Endothelial cell of umbilical vein (primary cell): ENCODE measurements at regions not wholly inside any gene's neighbourhood (a gene's known extent, or its start where the extent isn't known, plus 50 kb on each side); places are given as distances from the start of the nearest gene placed in this dataset.
A peak's percentile ranks its signal among the peaks of the same experiment; 100 is the strongest.

Source experiments
- BruUV-seq: library from RNA; stranded (reverse); fragments of 400-500 nt; replicated peaks from 2 replicates; lab custom pipeline; 2021; lab: Mats Ljungman, UMichigan
- CTCF ChIA-PET: fragments of 300-600, 350-600 bp; sonication (Branson Sonifier 250); formaldehyde crosslinking; loops from one replicate; lab custom pipeline; 2021; ENCODE audit warnings: antibody characterized with exemption, inconsistent platforms; lab: Charles Lee
- POLR2A ChIA-PET: fragments of 300-600, 350-600 bp; sonication (Branson Sonifier 250); formaldehyde crosslinking; loops from one replicate; lab custom pipeline; 2021; ENCODE audit warnings: antibody characterized with exemption, inconsistent platforms; lab: Charles Lee
- DNase-seq: peaks from one replicate; pipeline ENCODE4 v3.0.0-alpha.2; 2011; ENCODE audit warnings: low read depth, low spot score
- FAIRE-seq: peaks from 2 replicates; lab custom pipeline; 2011; peaks lifted over from hg19 to GRCh38; lab: Jason Lieb, UNC
- H2AFZ ChIP-seq: 2 replicates; pipeline ENCODE4 v1.6.0; 2012; ENCODE audit warnings: low read depth, low read length, control low read depth, inconsistent platforms
- H3K27ac ChIP-seq: 2 replicates; pipeline ENCODE4 v1.5.1; 2011; ENCODE audit warnings: low read depth, mild to moderate bottlenecking, control low read depth, low read length, moderate library complexity; ENCODE audit not compliant: insufficient read depth
- H3K27me3 ChIP-seq, 2 experiments: 2 replicates each; pipeline versions ENCODE4 v1.6.0 to v1.6.1; 2011; ENCODE audit warnings: low read length in 2 of 2, mixed read lengths in 1 of 2; ENCODE audit not compliant: control insufficient read depth in 2 of 2, insufficient read depth in 2 of 2
- H3K36me3 ChIP-seq, 2 experiments: 2 replicates in 1 of 2; 3 replicates in 1 of 2; pipeline ENCODE4 v1.5.1; 2011; ENCODE audit warnings: low read length in 2 of 2, mild to moderate bottlenecking in 1 of 2, moderate library complexity in 1 of 2; ENCODE audit not compliant: control insufficient read depth in 2 of 2, insufficient read depth in 2 of 2; ENCODE audit errors: extremely low read depth in 1 of 2
- H3K4me1 ChIP-seq: 3 replicates; pipeline ENCODE4 v1.5.1; 2011; ENCODE audit warnings: mild to moderate bottlenecking, low read length; ENCODE audit not compliant: control insufficient read depth, insufficient read depth; ENCODE audit errors: extremely low read depth
- H3K4me2 ChIP-seq: 2 replicates; pipeline ENCODE4 v1.6.1; 2011; ENCODE audit warnings: low read length, control low read depth, mixed read lengths; ENCODE audit not compliant: insufficient read depth
- H3K4me3 ChIP-seq, 3 experiments: fragments of 200-600 bp in 1 of 3; sonication (generic), shearing (Covaris generic) in 1 of 3; replicated peaks in 1 of 3; 2 replicates each; pipeline ENCODE4 v1.5.1; 2011 to 2016; ENCODE audit warnings: control low read depth in 3 of 3, low read length in 3 of 3, mild to moderate bottlenecking in 2 of 3, inconsistent platforms in 1 of 3, low read depth in 1 of 3, moderate library complexity in 1 of 3; ENCODE audit not compliant: insufficient read depth in 1 of 3
- H3K79me2 ChIP-seq: 2 replicates; pipeline ENCODE4 v1.6.0; 2012; ENCODE audit warnings: low read length, inconsistent platforms; ENCODE audit not compliant: control insufficient read depth, insufficient read depth
- H3K9ac ChIP-seq: replicated peaks from 2 replicates; pipeline ENCODE3; 2011; ENCODE audit warnings: low read length, control low read depth; ENCODE audit not compliant: insufficient read depth; ENCODE audit errors: extremely low read depth
- H3K9me1 ChIP-seq: replicated peaks from 3 replicates; pipeline ENCODE4 v1.6.0; 2011; ENCODE audit warnings: mild to moderate bottlenecking, low read length; ENCODE audit not compliant: control insufficient read depth, insufficient read depth; ENCODE audit errors: extremely low read depth
- H3K9me3 ChIP-seq: replicated peaks from 2 replicates; pipeline ENCODE4 v1.5.1; 2012; ENCODE audit warnings: low read length, inconsistent platforms; ENCODE audit not compliant: control insufficient read depth, insufficient read depth
- H4K20me1 ChIP-seq: replicated peaks from 2 replicates; pipeline ENCODE3; 2011; ENCODE audit warnings: mild to moderate bottlenecking, low read length; ENCODE audit not compliant: control insufficient read depth, insufficient read depth; ENCODE audit errors: extremely low read depth
- CTCF ChIP-seq, 2 donors: IDR thresholded peaks; 1 replicate in 1 of 2; 2 replicates in 1 of 2; pipeline ENCODE4 v1.5.1; 2011; ENCODE audit warnings: low read length in 2 of 2, mild to moderate bottlenecking in 2 of 2, moderate library complexity in 2 of 2, control low read depth in 1 of 2, inconsistent platforms in 1 of 2, low read depth in 1 of 2; ENCODE audit not compliant: insufficient read depth in 1 of 2; ENCODE audit errors: extremely low read depth in 1 of 2
- EZH2 ChIP-seq: IDR thresholded peaks from 2 replicates; pipeline ENCODE4 v1.6.1; 2012; ENCODE audit warnings: borderline replicate concordance, low read depth, mild to moderate bottlenecking, moderate library complexity, low read length, inconsistent platforms; ENCODE audit not compliant: severe bottlenecking
- FOS ChIP-seq: IDR thresholded peaks from 2 replicates; pipeline ENCODE4 v1.6.1; 2011; ENCODE audit warnings: mild to moderate bottlenecking, low read length, moderate library complexity, borderline replicate concordance; ENCODE audit not compliant: insufficient read depth
- GATA2 ChIP-seq: IDR thresholded peaks from 2 replicates; pipeline ENCODE4 v1.7.0; 2011; ENCODE audit warnings: low read depth, mild to moderate bottlenecking, moderate library complexity, mixed read lengths, low read length; ENCODE audit not compliant: insufficient read length, insufficient read depth
- JUN ChIP-seq: IDR thresholded peaks from 2 replicates; pipeline ENCODE4 v1.6.1; 2011; ENCODE audit warnings: borderline replicate concordance, low read depth; ENCODE audit not compliant: insufficient read length, insufficient read depth
- MAX ChIP-seq: IDR thresholded peaks from 2 replicates; pipeline ENCODE4 v1.6.1; 2011; ENCODE audit not compliant: insufficient read depth, insufficient read length
- MYC ChIP-seq: IDR thresholded peaks from one replicate; pipeline ENCODE4 v1.6.1; 2011; ENCODE audit warnings: mild to moderate bottlenecking, low read depth, low read length
- POLR2A ChIP-seq: IDR thresholded peaks from 2 replicates; pipeline ENCODE4 v1.6.1; 2012; ENCODE audit warnings: low read depth, mild to moderate bottlenecking, control low read depth, low read length
- POLR2AphosphoS5 ChIP-seq: IDR thresholded peaks from 2 replicates; pipeline ENCODE4 v1.6.1; 2012; ENCODE audit warnings: low read depth, mild to moderate bottlenecking, control low read depth, low read length, moderate library complexity; ENCODE audit not compliant: insufficient read depth
- dilution Hi-C: fragments of 300-500 bp; cut with MboI; formaldehyde crosslinking; loops from one replicate; pipeline ENCODE4 v1.15.0; 2019; ENCODE audit warnings: low sequenced_read_pairs; ENCODE audit not compliant: extremely low pct_ligation_motif_present
- intact Hi-C: fragments of 100-400 bp; cut with micrococcal nuclease; formaldehyde crosslinking; loops from one replicate; pipeline ENCODE4 v1.10.0; 2022

- Histone ChIP-seq H3K4me2 (no peak overlapping the region), H3K9me1 (no peaks in the 10 kb centered on the region), H3K79me2 (no peaks in the 10 kb centered on the region), H3K36me3 (no peaks in the 10 kb centered on the region), H3K4me1 (peaks cover 8% of the 10 kb centered on the region), H3K9ac (no peak overlapping the region), H3K27me3 (no peaks in the 10 kb centered on the region), H2AFZ (no peak overlapping the region), H3K4me3 (no peak overlapping the region), H3K27ac (no peak overlapping the region), H4K20me1 (no peaks in the 10 kb centered on the region), H3K9me3 (no peaks in the 10 kb centered on the region)
- dilution Hi-C loops: no loop called here
- TF ChIP-seq POLR2A (no peak), MAX (no peak), MYC (no peak), POLR2AphosphoS5 (no peak)
- intact Hi-C loops: no loop called here
- ChIA-PET POLR2A (no interaction called here), CTCF (no interaction called here)
- DNase-seq: no peak
- BruUV-seq: no TSS peak
- FAIRE-seq: no peak
Observed at GRCh38 chr10:118948786-118949185, 80.7 kb upstream of the NANOS1 start.

- dilution Hi-C loops (no loop called here), intact Hi-C loops (no loop called here)
- Histone ChIP-seq H3K36me3 (no peaks in the 10 kb centered on the region), H4K20me1 (no peaks in the 10 kb centered on the region), H3K27ac (no peak overlapping the region), H3K4me1 (peaks cover 8% of the 10 kb centered on the region), H3K4me3 (no peak overlapping the region), H3K9ac (no peak overlapping the region), H3K79me2 (no peaks in the 10 kb centered on the region), H2AFZ (no peak overlapping the region), H3K9me1 (no peaks in the 10 kb centered on the region), H3K9me3 (no peaks in the 10 kb centered on the region), H3K27me3 (no peaks in the 10 kb centered on the region), H3K4me2 (no peak overlapping the region)
- no peak for TF ChIP-seq JUN
- TF ChIP-seq EZH2: no peak
- TF ChIP-seq CTCF (IDR thresholded peaks at IDR 0.05; ENCODE audit: extremely low read depth in 1 of 2, insufficient read depth in 1 of 2, low read depth in 1 of 2, low read length in 2 of 2): no peak
- no peak for TF ChIP-seq POLR2A
- peak; percentile 35 for TF ChIP-seq FOS
- no peak for TF ChIP-seq MAX
- TF ChIP-seq GATA2: peak; percentile 45
- no peak for TF ChIP-seq MYC
- TF ChIP-seq POLR2AphosphoS5: no peak
- ChIA-PET CTCF (no interaction called here), POLR2A (no interaction called here)
- DNase-seq: peak; percentile 53
- BruUV-seq: no TSS peak
- FAIRE-seq: peak; percentile 67
Observed at GRCh38 chr10:118950190-118950680, 79.3 kb upstream of the NANOS1 start.
